Glutamatergic neuron (in vitro differentiated cells): ENCODE measurements at regions not wholly inside any gene's neighbourhood (a gene's known extent, or its start where the extent isn't known, plus 50 kb on each side); places are given as distances from the start of the nearest gene placed in this dataset.
"Not testable (repeated sequence)": the region's sequence is repeated elsewhere in the genome, so short reads cannot be mapped to it uniquely, and the experiment has no call there.

Experiments used
- DNase-seq: peaks from one replicate; pipeline ENCODE4 v3.0.0; 2022
- H3K27ac Mint-ChIP-seq: one replicate; pipeline ENCODE4 v1.8.0; 2020; ENCODE audit warnings: mild to moderate bottlenecking, mixed read lengths, inconsistent platforms; ENCODE audit not compliant: unreplicated experiment
- H3K27me3 Mint-ChIP-seq: one replicate; pipeline ENCODE4 v1.8.0; 2020; ENCODE audit warnings: mild to moderate bottlenecking, moderate library complexity, mixed read lengths, inconsistent platforms; ENCODE audit not compliant: unreplicated experiment
- H3K36me3 Mint-ChIP-seq: one replicate; pipeline ENCODE4 v1.8.0; 2020; ENCODE audit warnings: mild to moderate bottlenecking, mixed read lengths, inconsistent platforms; ENCODE audit not compliant: unreplicated experiment
- H3K4me1 Mint-ChIP-seq: one replicate; pipeline ENCODE4 v1.8.0; 2020; ENCODE audit warnings: mild to moderate bottlenecking, low read depth, mixed read lengths, inconsistent platforms; ENCODE audit not compliant: unreplicated experiment
- H3K4me3 Mint-ChIP-seq: one replicate; pipeline ENCODE4 v1.8.0; 2020; ENCODE audit warnings: mild to moderate bottlenecking, mixed read lengths, inconsistent platforms; ENCODE audit not compliant: unreplicated experiment
- H3K9me3 Mint-ChIP-seq: one replicate; pipeline ENCODE4 v1.8.0; 2020; ENCODE audit warnings: mild to moderate bottlenecking, moderate library complexity, mixed read lengths, inconsistent platforms; ENCODE audit not compliant: unreplicated experiment
- CTCF ChIP-seq: fragments of 200-600 bp; sonication (generic); IDR thresholded peaks from one replicate; pipeline ENCODE4 v1.5.0; 2021; ENCODE audit not compliant: partially characterized antibody, unreplicated experiment

GRCh38 chr10:64880546-64880945, 1359.3 kb downstream of the REEP3 start:
- DNase-seq: no peak

DNA sequence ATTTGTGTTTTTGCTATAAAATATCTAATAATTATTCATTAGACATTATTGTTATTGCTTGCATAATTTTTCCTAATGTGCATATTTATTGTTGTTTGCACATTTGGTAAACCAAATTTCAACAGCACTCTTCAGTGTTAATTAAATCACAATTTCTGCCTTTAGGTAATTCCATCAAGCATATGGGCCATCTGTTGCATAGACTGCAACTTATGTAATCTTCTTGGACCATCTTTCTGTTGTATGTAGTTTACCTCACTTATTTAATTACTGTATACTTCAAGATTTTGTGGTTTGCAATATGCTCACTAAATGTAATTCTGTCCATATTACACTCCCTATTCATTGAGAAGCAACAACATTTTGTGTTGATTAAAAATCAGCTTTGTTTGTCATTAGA, 1360.1 kb downstream of the REEP3 start:
- Mint-ChIP-seq H3K27ac (no peak overlapping the region), H3K27me3 (no peaks in the 10 kb centered on the region), H3K36me3 (no peaks in the 10 kb centered on the region), H3K9me3 (no peaks in the 10 kb centered on the region), H3K4me1 (no peaks in the 10 kb centered on the region), H3K4me3 (no peak overlapping the region)
- no peak for TF ChIP-seq CTCF
- no peak for DNase-seq

More at GRCh38 chr10:64880546-64880945, 1359.3 kb downstream of the REEP3 start:
- Mint-ChIP-seq H3K27me3 (no peaks in the 10 kb centered on the region), H3K36me3 (no peaks in the 10 kb centered on the region), H3K4me3 (no peak overlapping the region), H3K9me3 (no peaks in the 10 kb centered on the region), H3K27ac (no peak overlapping the region), H3K4me1 (no peaks in the 10 kb centered on the region)
- no peak for TF ChIP-seq CTCF

GRCh38 chr10:64896582-64896981, 1375.4 kb downstream of the REEP3 start:
- H3K27me3 Mint-ChIP-seq: no peaks in the 10 kb centered on the region
- no peak for DNase-seq
- H3K4me1 Mint-ChIP-seq: no peaks in the 10 kb centered on the region
- no peak overlapping the region for H3K4me3 Mint-ChIP-seq
- no peak for TF ChIP-seq CTCF
- no peaks in the 10 kb centered on the region for H3K9me3 Mint-ChIP-seq
- no peaks in the 10 kb centered on the region for H3K36me3 Mint-ChIP-seq
- H3K27ac Mint-ChIP-seq: no peak overlapping the region

DNA sequence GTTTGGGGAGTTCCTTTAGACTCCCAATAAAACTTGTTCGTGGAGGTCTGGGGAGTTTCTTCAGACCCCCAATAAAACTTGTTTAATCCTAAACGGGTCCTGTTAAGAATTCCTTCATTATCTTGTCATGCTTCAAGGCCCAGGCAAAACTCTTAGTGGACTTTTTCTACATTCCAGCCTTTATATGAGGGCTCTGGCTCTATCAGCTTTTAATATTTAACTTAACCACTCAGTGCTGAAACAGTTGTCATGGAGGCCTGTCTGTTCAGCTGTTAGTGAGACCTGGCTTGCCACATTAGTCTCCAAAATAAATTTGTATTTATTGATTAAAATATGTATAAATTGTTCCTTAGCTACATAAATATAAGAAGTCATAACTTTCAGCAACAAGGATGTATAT, 1385.1 kb downstream of the REEP3 start:
- H3K27me3 Mint-ChIP-seq, H3K27ac Mint-ChIP-seq, DNase-seq, H3K9me3 Mint-ChIP-seq, H3K4me1 Mint-ChIP-seq, H3K4me3 Mint-ChIP-seq, H3K36me3 Mint-ChIP-seq: not testable (repeated sequence)

DNA sequence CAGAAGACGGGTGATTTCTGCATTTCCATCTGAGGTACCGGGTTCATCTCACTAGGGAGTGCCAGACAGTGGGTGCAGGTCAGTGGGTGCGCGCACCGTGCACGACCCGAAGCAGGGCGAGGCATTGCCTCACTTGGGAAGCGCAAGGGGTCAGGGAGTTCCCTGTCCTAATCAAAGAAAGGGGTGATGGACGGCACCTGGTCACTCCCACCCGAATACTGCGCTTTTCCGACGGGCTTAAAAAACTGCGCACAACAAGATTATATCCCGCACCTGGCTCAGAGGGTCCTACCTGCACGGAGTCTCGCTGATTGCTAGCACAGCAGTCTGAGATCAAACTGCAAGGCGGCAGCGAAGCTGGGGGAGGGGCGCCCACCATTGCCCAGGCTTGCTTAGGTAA, 1403.1 kb downstream of the REEP3 start:
- not testable (repeated sequence) for H3K36me3 Mint-ChIP-seq, H3K9me3 Mint-ChIP-seq, DNase-seq, H3K27ac Mint-ChIP-seq, H3K4me1 Mint-ChIP-seq, H3K27me3 Mint-ChIP-seq
- peak overlapping the region; percentile 51 for H3K4me3 Mint-ChIP-seq

DNA sequence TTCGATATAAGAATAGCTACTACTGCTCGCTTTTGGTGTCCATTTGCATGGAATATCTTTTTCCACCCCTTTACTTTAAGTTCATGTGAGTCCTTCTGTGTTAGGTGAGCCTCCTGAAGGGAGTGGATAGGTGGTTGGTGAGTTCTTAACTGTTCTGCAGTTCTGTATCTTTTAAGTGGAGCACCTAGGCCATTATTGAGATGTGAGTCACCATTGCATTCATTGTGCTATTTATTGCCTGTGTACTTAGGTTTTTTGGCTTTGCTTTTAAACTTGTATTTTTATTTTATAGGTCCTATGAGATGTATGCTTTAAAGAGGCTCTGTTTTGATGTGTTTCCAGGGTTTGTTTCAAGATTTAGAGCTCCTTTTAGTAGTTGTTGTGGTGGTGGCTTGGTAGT, 1430.8 kb downstream of the REEP3 start:
- Mint-ChIP-seq H3K36me3 (no peaks in the 10 kb centered on the region), H3K27me3 (peaks cover 2% of the 10 kb centered on the region), H3K4me1 (no peaks in the 10 kb centered on the region), H3K27ac (no peak overlapping the region), H3K9me3 (no peaks in the 10 kb centered on the region), H3K4me3 (no peak overlapping the region)
- no peak for DNase-seq
- TF ChIP-seq CTCF: no peak
